ENCODE measurements at regions not wholly inside any gene's neighbourhood (a gene's known extent, or its start where the extent isn't known, plus 50 kb on each side); places are given as distances from the start of the nearest gene placed in this dataset.

DNA sequence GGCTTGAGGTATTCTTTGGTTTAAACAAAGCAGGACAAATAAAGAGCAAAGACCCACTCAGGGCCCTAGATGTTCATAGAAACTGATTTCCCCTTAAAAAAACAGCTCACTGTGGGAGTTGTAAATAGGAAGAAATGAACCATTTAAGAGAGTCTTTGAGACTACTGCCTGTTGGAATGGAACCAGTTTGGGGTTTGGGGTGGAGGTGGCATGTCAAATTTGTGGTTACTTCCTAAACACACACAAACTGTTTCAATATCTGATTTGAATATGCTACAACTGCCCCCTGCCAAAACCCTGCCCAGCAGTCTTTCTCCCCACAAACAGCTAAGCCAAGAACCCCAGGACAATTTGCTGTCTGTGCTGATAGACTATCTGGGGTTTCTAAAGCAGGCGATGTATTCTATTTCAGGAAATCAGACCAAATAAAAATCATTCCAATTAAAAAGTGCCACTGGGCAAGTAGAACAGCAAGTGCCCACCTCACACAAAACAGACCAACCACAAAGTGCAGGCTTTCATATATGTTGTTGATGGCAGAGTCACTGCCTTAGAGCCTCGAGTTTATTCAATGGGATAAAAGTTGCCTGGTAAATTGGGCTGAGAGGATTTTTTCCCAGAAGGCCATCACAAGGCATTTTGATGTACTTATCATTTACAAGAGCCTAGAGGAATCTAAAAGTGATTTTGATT lies 293.9 kb upstream of the PROK2 start:
- TF ChIP-seq POLR2AphosphoS5 (IDR thresholded peaks at IDR 0.05), result no peak
- TF ChIP-seq, protein P1, sequence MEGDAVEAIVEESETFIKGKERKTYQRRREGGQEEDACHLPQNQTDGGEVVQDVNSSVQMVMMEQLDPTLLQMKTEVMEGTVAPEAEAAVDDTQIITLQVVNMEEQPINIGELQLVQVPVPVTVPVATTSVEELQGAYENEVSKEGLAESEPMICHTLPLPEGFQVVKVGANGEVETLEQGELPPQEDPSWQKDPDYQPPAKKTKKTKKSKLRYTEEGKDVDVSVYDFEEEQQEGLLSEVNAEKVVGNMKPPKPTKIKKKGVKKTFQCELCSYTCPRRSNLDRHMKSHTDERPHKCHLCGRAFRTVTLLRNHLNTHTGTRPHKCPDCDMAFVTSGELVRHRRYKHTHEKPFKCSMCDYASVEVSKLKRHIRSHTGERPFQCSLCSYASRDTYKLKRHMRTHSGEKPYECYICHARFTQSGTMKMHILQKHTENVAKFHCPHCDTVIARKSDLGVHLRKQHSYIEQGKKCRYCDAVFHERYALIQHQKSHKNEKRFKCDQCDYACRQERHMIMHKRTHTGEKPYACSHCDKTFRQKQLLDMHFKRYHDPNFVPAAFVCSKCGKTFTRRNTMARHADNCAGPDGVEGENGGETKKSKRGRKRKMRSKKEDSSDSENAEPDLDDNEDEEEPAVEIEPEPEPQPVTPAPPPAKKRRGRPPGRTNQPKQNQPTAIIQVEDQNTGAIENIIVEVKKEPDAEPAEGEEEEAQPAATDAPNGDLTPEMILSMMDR (IDR thresholded peaks at IDR 0.05), result no peak
- no peak for TF ChIP-seq POLR2A (IDR thresholded peaks at IDR 0.05)

All from transverse colon (tissue), 4 donors.